ENCODE measurements at regions not wholly inside any gene's neighbourhood (a gene's known extent, or its start where the extent isn't known, plus 50 kb on each side); places are given as distances from the start of the nearest gene placed in this dataset.

DNA sequence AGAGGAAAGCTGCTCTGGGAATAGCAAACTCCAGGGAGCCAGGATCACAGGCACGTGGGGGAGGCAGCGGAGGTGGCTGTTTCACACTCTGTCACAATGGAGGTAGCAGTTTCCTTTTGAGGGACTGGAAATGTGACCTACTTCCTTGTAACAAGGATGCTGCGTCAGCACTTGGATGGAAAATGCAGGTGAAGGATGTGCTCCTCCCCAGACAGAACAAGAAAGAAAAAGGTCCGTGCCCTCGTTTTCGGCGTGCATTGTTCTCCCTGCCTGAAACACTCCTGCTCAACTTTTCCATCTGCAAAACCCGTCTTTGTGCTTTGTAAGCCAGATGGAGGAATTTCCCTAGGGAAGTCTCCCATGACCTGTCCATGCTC, 55.1 kb upstream of the SH3PXD2B start:
- CTCF ChIA-PET (ENCODE audit: low intra/inter-chr PET ratio) = no interaction called here
- Histone ChIP-seq H3K79me2 (ENCODE audit: control insufficient read depth, insufficient read depth, low read length) (no peaks in the 10 kb centered on the region), H3K9ac (ENCODE audit: insufficient read depth in 1 of 2, low read depth in 2 of 2, low read length in 2 of 2) (no peak overlapping the region), H3K36me3 (ENCODE audit: control insufficient read depth, insufficient read depth, low read length) (no peaks in the 10 kb centered on the region), H2AFZ (ENCODE audit: low read depth, low read length) (no peak overlapping the region), H3K27me3 (ENCODE audit: control insufficient read depth in 2 of 2, insufficient read depth in 2 of 2, low read length in 2 of 2) (peaks cover 0 to 11% of the 10 kb centered on the region in 2 experiments; a peak in 3 of 5 replicates), H3K4me1 (replicated peaks in 1 of 2; ENCODE audit: control insufficient read depth in 2 of 2, insufficient read depth in 2 of 2, low read length in 2 of 2) (no peaks in the 10 kb centered on the region), H3K9me1 (ENCODE audit: control insufficient read depth, insufficient read depth, low read length) (no peaks in the 10 kb centered on the region), H3K4me3 (no peak overlapping the region), H3K9me3 (replicated peaks; ENCODE audit: control insufficient read depth, insufficient read depth, low read depth, low read length) (no peaks in the 10 kb centered on the region), H3K4me2 (ENCODE audit: insufficient read depth, low read length) (no peak overlapping the region), H4K20me1 (replicated peaks; ENCODE audit: control insufficient read depth, insufficient read depth, low read length) (no peaks in the 10 kb centered on the region), H3K27ac (ENCODE audit: extremely low read depth, low read depth, low read length) (no peak overlapping the region)
- POLR2A ChIA-PET = interaction anchor here (1.4 kb wide), 1 partner anchor 10 kb away, joined by 7 read pairs; no protein-coding TSS in a partner anchor
- TF ChIP-seq PHB (CRISPR knock-in tag; IDR thresholded peaks at IDR 0.05) (no peak), C11orf30 (IDR thresholded peaks at IDR 0.05; ENCODE audit: low read depth) (peak; percentile 63; the same call in 1 of the 2 replicates), MAFF (IDR thresholded peaks at IDR 0.05; ENCODE audit: low read length) (peak; percentile 26; the same call in 1 of the 2 replicates), MAFG (tag; conservative IDR thresholded peaks at IDR 0.05) (peak; percentile 51), ZNF316 (IDR thresholded peaks at IDR 0.05) (peak; percentile 49), MAFK (IDR thresholded peaks at IDR 0.05; ENCODE audit: low read length) (peak; percentile 14; the same call in 1 of the 2 replicates), PHF20 (IDR thresholded peaks at IDR 0.05; ENCODE audit: partially characterized antibody) (no peak)
- TF ChIP-seq, protein P1, sequence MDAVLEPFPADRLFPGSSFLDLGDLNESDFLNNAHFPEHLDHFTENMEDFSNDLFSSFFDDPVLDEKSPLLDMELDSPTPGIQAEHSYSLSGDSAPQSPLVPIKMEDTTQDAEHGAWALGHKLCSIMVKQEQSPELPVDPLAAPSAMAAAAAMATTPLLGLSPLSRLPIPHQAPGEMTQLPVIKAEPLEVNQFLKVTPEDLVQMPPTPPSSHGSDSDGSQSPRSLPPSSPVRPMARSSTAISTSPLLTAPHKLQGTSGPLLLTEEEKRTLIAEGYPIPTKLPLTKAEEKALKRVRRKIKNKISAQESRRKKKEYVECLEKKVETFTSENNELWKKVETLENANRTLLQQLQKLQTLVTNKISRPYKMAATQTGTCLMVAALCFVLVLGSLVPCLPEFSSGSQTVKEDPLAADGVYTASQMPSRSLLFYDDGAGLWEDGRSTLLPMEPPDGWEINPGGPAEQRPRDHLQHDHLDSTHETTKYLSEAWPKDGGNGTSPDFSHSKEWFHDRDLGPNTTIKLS (IDR thresholded peaks at IDR 0.05; ENCODE audit: borderline replicate concordance, low read depth) = no peak
- no peak for DNase-seq (ENCODE audit: extremely low read depth in 1 of 4, low spot score in 3 of 4)
- no peak for FAIRE-seq
- WGBS (ENCODE audit: insufficient coverage, low coverage, missing lambda C conversion rate) = 0% methylated on average over 7 of the region's 8 CpGs
- no TSS peak for BruUV-seq (replicated peaks)
- no peak for ATAC-seq
- intact Hi-C loops (cut with micrococcal nuclease) = no loop called here
- in situ Hi-C loops (cut with MboI) = no loop called here
